GM23338 (cell line): ENCODE measurements at regions not wholly inside any gene's neighbourhood (a gene's known extent, or its start where the extent isn't known, plus 50 kb on each side); places are given as distances from the start of the nearest gene placed in this dataset.

Experiments
- CTCF ChIP-seq, 2 experiments: fragments of 200-600 bp in 1 of 2; sonication (generic) in 1 of 2; conservative IDR thresholded peaks; 2 replicates each; pipeline versions ENCODE4 v1.5.1 to v1.6.1; 2016 to 2017; ENCODE audit warnings: antibody characterized with exemption in 2 of 2, low read depth in 2 of 2, mild to moderate bottlenecking in 2 of 2, moderate library complexity in 1 of 2
- EZH2 ChIP-seq: fragments of 200-600 bp; sonication (generic); IDR thresholded peaks from one replicate; pipeline ENCODE4 v1.8.0; 2017; ENCODE audit warnings: antibody characterized with exemption, mild to moderate bottlenecking, low read depth; ENCODE audit not compliant: unreplicated experiment
- EZH2phosphoT487 ChIP-seq: fragments of 200-600 bp; sonication (generic); IDR thresholded peaks from one replicate; pipeline ENCODE4 v1.8.1; 2018; ENCODE audit warnings: antibody characterized with exemption; ENCODE audit not compliant: unreplicated experiment
- JUNB ChIP-seq: IDR thresholded peaks from one replicate; pipeline ENCODE4 v1.6.1; 2016; ENCODE audit warnings: antibody characterized with exemption; ENCODE audit not compliant: unreplicated experiment
- POLR2AphosphoS5 ChIP-seq: IDR thresholded peaks from 2 replicates; pipeline ENCODE4 v1.6.1; 2016; ENCODE audit warnings: antibody characterized with exemption, low read depth
- REST ChIP-seq: IDR thresholded peaks from one replicate; pipeline ENCODE4 v1.6.1; 2018; ENCODE audit warnings: antibody characterized with exemption; ENCODE audit not compliant: unreplicated experiment
- ZNF114 ChIP-seq: fragments of 250-450 bp; sonication (Bioruptor Pico); IDR thresholded peaks from 2 replicates; pipeline ENCODE4 v1.5.0; 2020; ENCODE audit warnings: mild to moderate bottlenecking, moderate library complexity
- ZNF331 ChIP-seq: fragments of 250-450 bp; sonication (Bioruptor Pico); IDR thresholded peaks from 2 replicates; pipeline ENCODE4 v1.5.0; 2020; ENCODE audit warnings: low read depth, mild to moderate bottlenecking, moderate library complexity
- ZNF462 ChIP-seq: fragments of 250-450 bp; sonication (Bioruptor Pico); IDR thresholded peaks from 2 replicates; pipeline ENCODE4 v1.5.0; 2020; ENCODE audit warnings: mild to moderate bottlenecking, moderate library complexity

DNA sequence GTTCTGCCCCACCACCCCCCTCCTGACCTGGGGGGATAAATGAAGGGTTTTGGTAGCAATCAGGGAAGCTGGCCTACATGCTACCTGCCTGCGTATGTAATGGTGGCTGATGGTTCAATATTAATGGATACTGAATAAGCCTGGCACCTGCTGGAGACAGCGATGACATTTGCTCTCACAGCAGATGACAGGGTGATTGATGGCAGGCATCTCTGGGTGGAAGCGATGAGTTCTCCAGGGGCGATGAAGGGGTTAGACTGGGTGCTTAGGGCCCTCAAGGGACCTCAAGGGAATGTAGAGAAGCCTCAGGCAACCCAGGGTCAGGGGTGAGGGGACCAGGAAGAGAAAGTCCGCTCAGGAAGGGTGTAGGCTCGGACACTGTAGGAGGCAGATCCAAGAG is 107.7 kb upstream of the MLN start:
- TF ChIP-seq EZH2phosphoT487 (no peak), JUNB (no peak), CTCF (conservative IDR thresholded peaks at IDR 0.05; ENCODE audit: low read depth in 2 of 2) (no peak), ZNF114 (CRISPR knock-in tag) (no peak), POLR2AphosphoS5 (no peak), EZH2 (no peak), REST (no peak), ZNF331 (CRISPR knock-in tag) (no peak), ZNF462 (CRISPR knock-in tag) (no peak)
